ENCODE measurements at regions not wholly inside any gene's neighbourhood (a gene's known extent, or its start where the extent isn't known, plus 50 kb on each side); places are given as distances from the start of the nearest gene placed in this dataset.
"Not testable (repeated sequence)": the region's sequence is repeated elsewhere in the genome, so short reads cannot be mapped to it uniquely, and the experiment has no call there.

DNA sequence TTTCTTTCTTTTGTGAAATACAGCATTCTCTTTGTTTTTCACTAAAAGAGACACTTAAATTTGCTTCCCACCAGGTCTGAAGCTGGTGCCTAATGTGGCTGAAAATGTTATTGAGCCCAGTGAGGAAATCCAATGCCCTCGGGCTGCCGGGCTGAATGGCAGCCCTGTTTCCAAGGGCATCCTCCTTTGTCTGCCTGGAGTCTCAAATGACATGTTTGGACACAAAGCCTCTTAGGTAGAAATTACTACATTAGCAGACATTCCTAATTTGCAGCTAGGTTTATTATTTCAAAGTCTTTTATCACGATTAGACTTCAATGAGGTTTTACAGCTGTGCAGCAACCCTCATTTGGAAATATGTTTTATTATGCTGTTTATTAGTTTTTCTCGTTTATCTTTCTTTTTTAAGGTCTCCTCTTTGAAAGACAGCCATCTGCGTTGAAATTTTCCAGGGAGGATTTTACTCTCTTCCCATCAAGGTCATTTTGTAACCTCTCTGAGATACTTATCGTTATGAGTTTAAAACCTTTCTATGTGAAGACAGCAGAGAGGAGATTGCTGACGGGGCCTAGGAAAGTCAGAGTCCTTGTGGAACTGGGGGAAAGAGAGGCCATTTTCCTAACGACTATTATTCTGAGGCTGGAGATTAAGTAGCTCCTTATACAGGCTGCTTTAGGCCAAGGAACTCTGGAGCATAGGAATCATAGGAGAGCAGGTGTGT, 59.0 kb upstream of the ZNF532 start:
- peak; percentile 78 for DNase-seq (ENCODE audit: low read depth)

DNA sequence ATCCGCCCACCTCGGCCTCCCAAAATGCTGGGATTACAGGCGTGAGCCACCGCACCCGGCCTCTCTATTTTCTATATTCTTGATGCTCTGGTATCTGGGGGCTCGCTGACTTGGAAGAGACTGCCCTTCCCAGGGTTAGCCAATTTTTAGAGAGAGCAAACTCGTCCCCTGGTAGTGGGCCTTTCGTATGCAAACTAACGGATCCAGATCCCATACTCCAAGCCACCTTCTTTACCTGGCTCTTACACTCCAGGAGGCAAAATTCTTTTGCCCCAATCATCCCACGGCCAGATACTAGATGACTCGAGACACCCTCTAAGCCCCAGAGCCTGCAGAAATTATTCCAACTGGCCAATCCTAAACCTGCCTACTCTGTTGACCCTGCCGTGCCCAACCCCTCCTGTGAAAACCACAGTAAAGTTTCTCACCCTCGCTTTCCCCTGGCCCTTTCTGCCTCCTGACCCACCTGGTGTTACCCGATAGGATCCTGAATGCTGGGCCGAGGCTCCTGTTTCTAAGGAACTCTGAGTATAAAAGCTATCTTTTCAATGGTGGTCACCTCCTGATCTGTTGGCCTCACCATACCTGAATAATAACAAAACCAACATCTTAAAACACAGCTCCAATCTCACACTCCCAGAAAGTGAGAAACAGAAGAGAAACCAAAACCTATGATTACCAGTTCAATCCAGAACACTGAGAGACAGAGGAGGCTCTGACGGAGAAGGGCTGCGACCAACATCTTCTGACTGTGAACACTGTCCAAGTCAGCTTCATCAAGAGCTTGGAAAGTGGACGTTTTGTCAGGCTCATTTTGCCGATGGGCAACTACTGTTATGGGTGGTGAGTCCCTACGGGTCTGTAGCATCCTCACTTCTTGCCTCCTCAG, 57.6 kb upstream of the ZNF532 start:
- DNase-seq (ENCODE audit: low read depth), result no peak

DNA sequence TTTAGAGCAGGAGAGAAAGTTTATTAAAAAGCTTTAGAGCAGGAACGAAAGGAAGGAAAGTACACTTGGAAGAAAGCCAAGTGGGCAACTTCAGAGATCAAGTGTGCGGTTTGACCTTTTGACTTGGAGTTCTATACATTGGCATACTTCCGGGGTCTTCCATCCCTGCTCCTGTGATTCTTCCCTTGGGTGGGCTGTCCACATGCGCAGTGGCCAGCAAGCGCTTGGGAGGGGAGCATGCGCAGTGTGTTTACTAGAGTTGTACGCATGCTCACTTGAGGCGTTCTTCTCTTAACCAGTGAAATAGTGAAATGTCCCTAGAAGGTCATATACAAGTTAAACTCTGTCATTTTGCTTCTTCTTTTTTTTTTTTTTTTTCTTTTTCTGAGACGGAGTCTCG, 56.9 kb upstream of the ZNF532 start:
- no peak for DNase-seq (ENCODE audit: low read depth)

DNA sequence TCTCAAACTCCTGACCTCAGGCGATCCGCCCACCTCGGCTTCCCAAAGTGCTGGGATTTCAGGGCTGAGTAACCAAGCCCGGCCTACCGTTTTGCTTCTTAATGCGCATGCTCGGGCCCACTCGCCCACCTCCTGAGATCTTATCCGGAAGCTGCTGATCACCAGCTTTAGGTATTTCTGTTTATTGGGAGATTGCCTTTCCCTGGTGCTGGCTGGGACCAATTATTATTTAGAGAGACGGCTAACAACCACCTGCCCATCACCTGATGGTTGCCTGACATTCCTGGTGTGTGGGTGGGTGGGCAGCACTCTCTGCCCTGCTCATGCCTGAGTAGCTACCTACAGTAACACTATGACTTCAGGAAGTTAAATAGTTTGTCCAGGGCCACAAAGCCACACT, 56.3 kb upstream of the ZNF532 start:
- no peak for DNase-seq (ENCODE audit: low read depth)

- not testable (repeated sequence) for DNase-seq (ENCODE audit: low read depth)
Observed at GRCh38 chr18:58811859-58812258, 52.8 kb upstream of the ZNF532 start.

DNA sequence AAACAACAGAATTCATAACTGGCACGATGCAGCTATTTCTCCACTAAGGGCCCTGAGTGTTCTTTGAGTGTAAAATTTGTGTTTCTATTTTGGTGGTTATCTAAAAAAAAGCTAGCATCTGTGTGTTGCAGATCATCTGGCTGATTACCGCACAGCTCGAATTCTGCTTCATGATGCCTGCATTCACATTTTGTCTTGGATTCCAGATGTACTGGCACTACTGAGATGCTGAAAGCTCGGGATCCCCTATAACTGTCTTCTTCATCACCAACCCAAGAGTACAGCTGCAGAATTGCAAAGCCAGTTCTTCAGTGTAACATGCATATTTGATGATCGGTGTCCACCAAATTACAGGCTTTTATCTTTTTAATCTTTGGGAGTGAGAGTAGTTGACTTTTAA, 51.6 kb upstream of the ZNF532 start:
- no peak for DNase-seq (ENCODE audit: low read depth)

GRCh38 chr18:58813561-58814225, 51.0 kb upstream of the ZNF532 start:
- no peak for DNase-seq (ENCODE audit: low read depth)

DNA sequence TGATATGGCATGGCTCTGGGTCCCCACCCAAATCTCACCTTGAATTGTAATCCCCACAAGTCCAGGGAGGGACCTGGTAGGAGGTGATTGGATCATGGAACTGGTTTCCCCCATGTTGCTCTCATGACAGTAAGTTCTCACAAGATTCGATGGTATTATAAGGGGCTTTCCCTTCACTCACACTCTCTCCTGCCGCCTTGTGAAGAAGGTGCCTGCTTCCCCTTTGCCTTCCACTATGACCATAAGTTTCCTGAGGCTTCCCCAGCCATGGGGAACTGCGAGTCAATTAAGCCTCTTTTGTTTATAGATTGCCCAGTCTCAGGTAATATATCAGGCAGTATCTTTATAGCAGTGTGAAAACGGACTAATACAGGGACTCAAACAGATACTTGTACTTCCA, 50.4 kb upstream of the ZNF532 start:
- DNase-seq (ENCODE audit: low read depth), result no peak
